CMK (cell line): ENCODE measurements at regions not wholly inside any gene's neighbourhood (a gene's known extent, or its start where the extent isn't known, plus 50 kb on each side); places are given as distances from the start of the nearest gene placed in this dataset.
"Not testable (repeated sequence)": the region's sequence is repeated elsewhere in the genome, so short reads cannot be mapped to it uniquely, and the experiment has no call there.

ENCODE experiments used
- DNase-seq: peaks from one replicate; pipeline ENCODE4 v3.0.0-alpha.2; 2010; ENCODE audit warnings: low read depth

DNA sequence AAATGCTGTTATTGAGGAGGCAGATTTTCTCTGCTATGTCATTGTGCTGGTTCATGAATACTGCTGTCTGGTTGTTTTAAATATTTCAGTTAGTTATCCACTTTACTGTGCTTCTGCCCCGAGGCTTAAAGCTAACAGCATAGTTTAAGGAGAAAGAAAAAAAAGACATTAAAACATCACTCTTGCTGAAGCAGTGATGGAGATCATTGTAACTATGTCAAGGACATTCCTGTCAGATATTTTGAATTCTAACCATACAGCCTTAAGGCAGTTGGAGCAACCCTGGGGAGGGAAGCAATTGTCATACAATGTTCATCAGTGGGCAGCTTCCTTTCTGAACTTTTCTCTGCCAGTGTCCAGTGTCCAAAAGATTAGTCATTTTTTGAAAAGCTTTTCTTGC lies 199.0 kb upstream of the DDX53 start:
- no peak for DNase-seq

- DNase-seq = no peak
Observed at GRCh38 chrX:22803353-22803752, 196.4 kb upstream of the DDX53 start.

- DNase-seq = no peak
Observed at GRCh38 chrX:22810876-22811275, 188.9 kb upstream of the DDX53 start.

DNA sequence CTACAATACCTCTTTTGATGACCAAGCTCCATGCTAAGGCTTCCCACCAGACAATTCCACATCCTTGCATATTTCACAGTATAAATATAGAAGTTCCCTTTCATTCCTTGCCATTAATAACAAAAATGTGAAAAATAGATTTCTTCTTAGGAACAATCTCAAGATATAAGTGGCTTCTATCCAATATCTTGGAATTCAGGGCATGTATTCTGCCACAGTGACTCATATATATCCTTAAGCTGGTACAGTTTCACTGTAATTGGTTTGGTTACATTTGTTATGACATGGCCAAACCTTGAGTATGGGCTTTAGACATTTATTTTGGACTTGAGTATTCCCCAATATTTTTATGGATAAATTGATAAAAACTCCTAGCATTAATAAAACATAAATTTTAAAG lies 181.7 kb upstream of the DDX53 start:
- DNase-seq = no peak

GRCh38 chrX:22855693-22856092 lies 144.1 kb upstream of the DDX53 start:
- no peak for DNase-seq

- DNase-seq = no peak
Observed at GRCh38 chrX:22859642-22860041, 140.1 kb upstream of the DDX53 start.

DNA sequence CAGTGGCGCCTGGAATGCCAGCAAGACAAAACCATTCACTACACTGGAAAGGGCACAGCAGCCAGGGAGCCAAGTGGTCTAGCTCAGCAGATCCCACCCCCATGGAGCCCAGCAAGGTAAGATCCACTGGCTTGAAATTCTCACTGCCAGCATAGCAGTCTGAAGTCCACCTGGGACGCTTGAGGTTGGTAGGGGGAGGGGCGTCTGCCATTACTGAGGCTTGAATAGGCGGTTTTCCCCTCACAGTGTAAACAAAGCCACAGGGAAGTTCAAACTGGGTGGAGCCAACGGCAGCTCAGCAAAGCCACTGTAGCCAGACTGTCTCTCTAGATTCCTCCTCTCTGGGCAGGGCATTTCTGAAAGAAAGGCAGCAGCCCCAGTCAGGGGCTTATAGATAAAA lies 133.0 kb upstream of the DDX53 start:
- not testable (repeated sequence) for DNase-seq

DNA sequence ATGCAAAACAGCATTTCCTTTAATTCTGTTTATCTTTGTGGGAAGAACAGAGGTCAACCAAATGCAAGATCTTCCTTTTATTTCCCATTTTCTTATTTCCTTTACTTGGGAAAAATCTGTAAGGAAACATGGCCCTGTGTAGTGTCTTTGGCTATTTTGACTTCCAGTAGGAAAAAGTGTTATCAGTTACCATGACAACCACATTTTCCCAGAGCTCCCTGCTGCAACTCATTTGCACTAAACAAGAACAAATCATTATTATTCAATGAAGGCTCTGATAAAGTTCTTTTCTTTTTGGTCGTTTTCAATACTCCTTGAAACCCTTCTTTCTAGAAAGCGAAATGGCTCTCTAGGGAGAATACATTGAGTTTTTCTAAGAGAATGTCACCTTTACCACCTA lies 117.2 kb upstream of the DDX53 start:
- no peak for DNase-seq

GRCh38 chrX:22889819-22890218 lies 109.9 kb upstream of the DDX53 start:
- no peak for DNase-seq

- no peak for DNase-seq
Observed at GRCh38 chrX:22912616-22913015, 87.1 kb upstream of the DDX53 start.

GRCh38 chrX:22922961-22923360 lies 76.8 kb upstream of the DDX53 start:
- DNase-seq = no peak

GRCh38 chrX:22934640-22935039 lies 65.1 kb upstream of the DDX53 start:
- DNase-seq = no peak

DNA sequence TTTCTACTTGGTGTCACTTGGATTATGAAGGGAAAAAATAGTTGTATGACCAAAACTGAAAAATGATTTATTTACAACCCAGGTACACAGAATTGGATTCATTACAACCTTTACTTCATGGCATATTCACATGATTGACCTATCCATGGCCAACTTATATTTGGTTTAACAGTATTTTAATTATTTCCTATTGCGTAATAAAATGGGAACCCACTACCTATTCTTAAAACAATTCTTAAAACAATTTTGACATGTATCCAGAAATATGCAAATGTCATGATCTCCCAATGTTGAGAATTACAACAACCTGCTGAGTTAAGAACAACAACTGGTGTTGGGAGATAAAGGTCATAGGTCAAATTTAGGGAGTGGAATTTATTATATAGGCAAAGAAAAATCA lies 54.8 kb upstream of the DDX53 start:
- no peak for DNase-seq
